ENCODE measurements at regions not wholly inside any gene's neighbourhood (a gene's known extent, or its start where the extent isn't known, plus 50 kb on each side); places are given as distances from the start of the nearest gene placed in this dataset.

- no peak for TF ChIP-seq GATA2 (IDR thresholded peaks at IDR 0.05; ENCODE audit: low read depth, low read length)
- TF ChIP-seq GATA3 (IDR thresholded peaks at IDR 0.05; ENCODE audit: low read depth, low read length): no peak
Measured at GRCh38 chr2:160742667-160743066, 249.1 kb upstream of the RBMS1 start.
